DMS153 (cell line): ENCODE measurements at regions not wholly inside any gene's neighbourhood (a gene's known extent, or its start where the extent isn't known, plus 50 kb on each side); places are given as distances from the start of the nearest gene placed in this dataset.
"Not testable (repeated sequence)": the region's sequence is repeated elsewhere in the genome, so short reads cannot be mapped to it uniquely, and the experiment has no call there.

Experiments
- DNase-seq: peaks from one replicate; lab custom pipeline; 2025; lab: John Stamatoyannopoulos, UW

GRCh38 chr5:109630093-109630492 lies 59.6 kb upstream of the MAN2A1 start:
- no peak for DNase-seq

GRCh38 chr5:109628591-109628990 lies 61.1 kb upstream of the MAN2A1 start:
- DNase-seq = no peak

GRCh38 chr5:109621266-109621665 lies 68.5 kb upstream of the MAN2A1 start:
- DNase-seq = not testable (repeated sequence)

GRCh38 chr5:109620651-109621050 lies 69.1 kb upstream of the MAN2A1 start:
- DNase-seq = no peak

GRCh38 chr5:109619606-109620005 lies 70.1 kb upstream of the MAN2A1 start:
- DNase-seq = no peak

- DNase-seq = no peak
Measured at GRCh38 chr5:109619021-109619460, 70.7 kb upstream of the MAN2A1 start.

GRCh38 chr5:109614981-109615380 lies 74.7 kb upstream of the MAN2A1 start:
- DNase-seq = no peak

GRCh38 chr5:109614301-109614700 lies 75.4 kb upstream of the MAN2A1 start:
- no peak for DNase-seq

GRCh38 chr5:109612278-109612905 lies 77.3 kb upstream of the MAN2A1 start:
- DNase-seq = no peak

- DNase-seq = no peak
Measured at GRCh38 chr5:109611505-109611904, 78.2 kb upstream of the MAN2A1 start.

- no peak for DNase-seq
Measured at GRCh38 chr5:109611061-109611460, 78.7 kb upstream of the MAN2A1 start.

- DNase-seq = no peak
Measured at GRCh38 chr5:109610581-109610980, 79.1 kb upstream of the MAN2A1 start.

GRCh38 chr5:109605207-109605730 lies 84.5 kb upstream of the MAN2A1 start:
- no peak for DNase-seq

- DNase-seq = no peak
Measured at GRCh38 chr5:109604758-109605157, 85.0 kb upstream of the MAN2A1 start.

GRCh38 chr5:109601736-109602135 lies 88.0 kb upstream of the MAN2A1 start:
- no peak for DNase-seq

GRCh38 chr5:109597893-109598292 lies 91.8 kb upstream of the MAN2A1 start:
- DNase-seq = no peak

- no peak for DNase-seq
Measured at GRCh38 chr5:109594217-109594616, 95.5 kb upstream of the MAN2A1 start.

GRCh38 chr5:109590799-109591198 lies 98.9 kb upstream of the MAN2A1 start:
- DNase-seq = no peak

- no peak for DNase-seq
Measured at GRCh38 chr5:109589986-109590385, 99.7 kb upstream of the MAN2A1 start.

GRCh38 chr5:109589239-109589638 lies 100.5 kb upstream of the MAN2A1 start:
- no peak for DNase-seq

GRCh38 chr5:109588281-109589035 lies 101.3 kb upstream of the MAN2A1 start:
- DNase-seq = no peak

GRCh38 chr5:109584986-109585599 lies 104.6 kb upstream of the MAN2A1 start:
- no peak for DNase-seq

- no peak for DNase-seq
Measured at GRCh38 chr5:109580225-109580624, 109.5 kb upstream of the MAN2A1 start.
